Right forelimb (tissue), 1 donor: ENCODE measurements at regions not wholly inside any gene's neighbourhood (a gene's known extent, or its start where the extent isn't known, plus 50 kb on each side); places are given as distances from the start of the nearest gene placed in this dataset.
"Not testable (repeated sequence)": the region's sequence is repeated elsewhere in the genome, so short reads cannot be mapped to it uniquely, and the experiment has no call there.

ENCODE experiments used
- DNase-seq: peaks from one replicate; pipeline ENCODE4 v3.0.0-alpha.2; 2018

DNA sequence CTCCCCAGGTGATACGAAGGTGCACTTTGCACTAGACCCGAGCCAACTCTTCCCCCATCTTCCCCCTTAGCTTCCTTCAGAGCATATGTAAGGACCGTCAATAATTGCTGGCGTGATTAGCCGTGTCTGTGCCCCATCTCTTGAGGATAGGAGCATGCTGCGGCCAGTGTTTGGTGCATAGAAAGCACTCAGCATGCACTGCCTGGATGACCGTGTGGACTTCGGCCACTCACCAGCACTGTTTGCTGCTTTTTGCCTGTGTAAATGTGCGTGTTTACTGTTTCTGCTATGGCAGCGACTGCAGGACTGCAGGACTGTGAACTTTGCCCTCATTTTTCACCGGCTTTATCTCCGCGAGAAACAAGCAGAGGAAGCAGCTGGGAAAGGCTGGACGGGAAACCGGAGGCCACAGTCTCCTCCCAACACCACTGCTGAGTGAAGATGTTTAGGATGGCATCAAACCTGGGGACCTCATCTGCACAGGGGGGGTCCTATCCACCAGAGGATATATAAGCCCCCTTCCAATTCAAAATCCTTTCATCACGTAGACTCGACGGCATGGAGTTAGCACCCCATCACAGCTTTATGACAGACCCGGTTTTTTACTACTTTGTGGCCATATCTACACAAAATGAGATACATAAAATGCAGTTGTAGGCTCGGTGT lies 150.6 kb upstream of the AFDN start:
- DNase-seq: no peak

DNA sequence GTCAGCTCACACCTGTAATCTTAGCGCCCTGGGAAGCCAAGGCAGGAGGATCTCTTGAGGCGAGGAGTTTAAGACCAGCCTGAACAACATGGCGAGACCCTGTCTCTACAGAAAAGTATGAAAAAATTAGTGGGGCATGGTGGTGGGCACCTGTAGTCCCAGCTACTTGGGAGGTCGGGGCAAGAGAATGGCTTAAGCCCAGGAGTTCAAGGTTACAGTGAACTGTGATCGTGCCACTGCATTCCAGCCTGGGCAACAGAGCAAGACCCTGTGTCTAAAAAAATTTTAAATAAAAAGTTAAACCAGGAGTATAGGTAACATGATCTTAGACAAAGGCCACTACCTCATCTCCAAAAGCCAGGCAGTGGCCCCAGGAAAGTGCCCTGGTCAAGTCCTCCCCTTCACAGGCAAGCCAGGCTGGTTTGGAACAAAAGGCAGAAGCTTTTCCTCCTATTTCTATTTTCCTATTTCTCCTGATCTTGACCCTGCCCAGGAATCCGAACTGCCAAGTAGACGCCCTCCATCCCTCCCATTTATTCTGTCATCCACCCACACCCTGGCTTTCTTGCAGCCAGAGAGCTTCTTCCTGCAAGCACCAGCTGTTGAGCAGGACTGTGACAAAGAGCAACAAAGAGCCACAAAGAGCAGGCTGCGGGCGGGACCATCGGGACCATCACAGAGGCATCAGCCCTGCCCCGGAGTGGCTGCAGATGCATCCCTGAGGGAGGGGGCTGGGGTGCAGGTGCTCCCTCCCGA lies 149.9 kb upstream of the AFDN start:
- DNase-seq: no peak

DNA sequence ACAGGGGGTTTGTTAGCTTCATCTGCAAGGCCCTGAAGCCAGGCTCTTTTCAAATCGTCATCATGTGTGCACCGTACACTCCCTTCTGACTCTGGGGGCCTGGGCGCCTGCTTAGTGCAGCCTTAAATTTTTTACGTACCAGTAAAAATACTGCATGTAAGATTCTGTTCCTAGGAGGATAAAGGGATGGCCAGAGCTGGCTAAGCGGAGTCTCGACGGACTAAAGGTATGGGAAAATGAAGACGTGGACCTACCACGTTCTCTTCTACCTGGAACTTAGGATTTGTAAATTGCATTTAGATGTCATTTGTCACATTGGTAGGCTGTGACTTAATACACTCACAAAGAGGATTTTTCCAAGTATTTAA lies 149.3 kb upstream of the AFDN start:
- no peak for DNase-seq

- DNase-seq: peak; percentile 66
Measured at GRCh38 chr6:167678102-167679101, 148.3 kb upstream of the AFDN start.

DNA sequence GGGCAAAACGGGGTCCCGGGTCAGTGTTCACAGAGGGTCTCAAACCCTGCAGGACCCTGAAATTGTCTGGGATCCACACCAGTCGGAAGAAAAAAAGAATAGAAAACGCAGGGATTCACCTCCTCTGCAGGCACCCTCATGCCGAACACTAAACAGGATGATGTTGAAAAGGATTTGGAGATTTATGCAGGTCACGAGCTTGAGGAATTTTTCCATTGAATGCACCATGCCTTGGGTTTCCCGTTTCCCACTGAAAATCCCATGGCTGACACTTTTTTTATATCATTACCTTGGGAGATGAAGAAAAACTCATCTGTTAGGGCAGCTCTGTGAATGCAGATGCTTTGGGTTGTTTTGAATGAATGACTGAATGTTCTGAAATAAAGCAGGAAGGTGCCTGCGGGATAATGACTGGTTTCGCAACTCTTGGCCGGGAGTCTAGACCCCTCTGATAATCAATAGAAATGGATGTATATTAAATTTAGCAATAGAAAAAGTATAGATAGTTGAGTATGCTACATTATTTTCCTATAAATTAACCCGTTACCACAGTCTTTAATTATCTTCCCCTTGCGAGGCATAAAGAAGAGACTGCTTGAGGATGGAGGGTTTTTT lies 147.5 kb upstream of the AFDN start:
- no peak for DNase-seq

DNA sequence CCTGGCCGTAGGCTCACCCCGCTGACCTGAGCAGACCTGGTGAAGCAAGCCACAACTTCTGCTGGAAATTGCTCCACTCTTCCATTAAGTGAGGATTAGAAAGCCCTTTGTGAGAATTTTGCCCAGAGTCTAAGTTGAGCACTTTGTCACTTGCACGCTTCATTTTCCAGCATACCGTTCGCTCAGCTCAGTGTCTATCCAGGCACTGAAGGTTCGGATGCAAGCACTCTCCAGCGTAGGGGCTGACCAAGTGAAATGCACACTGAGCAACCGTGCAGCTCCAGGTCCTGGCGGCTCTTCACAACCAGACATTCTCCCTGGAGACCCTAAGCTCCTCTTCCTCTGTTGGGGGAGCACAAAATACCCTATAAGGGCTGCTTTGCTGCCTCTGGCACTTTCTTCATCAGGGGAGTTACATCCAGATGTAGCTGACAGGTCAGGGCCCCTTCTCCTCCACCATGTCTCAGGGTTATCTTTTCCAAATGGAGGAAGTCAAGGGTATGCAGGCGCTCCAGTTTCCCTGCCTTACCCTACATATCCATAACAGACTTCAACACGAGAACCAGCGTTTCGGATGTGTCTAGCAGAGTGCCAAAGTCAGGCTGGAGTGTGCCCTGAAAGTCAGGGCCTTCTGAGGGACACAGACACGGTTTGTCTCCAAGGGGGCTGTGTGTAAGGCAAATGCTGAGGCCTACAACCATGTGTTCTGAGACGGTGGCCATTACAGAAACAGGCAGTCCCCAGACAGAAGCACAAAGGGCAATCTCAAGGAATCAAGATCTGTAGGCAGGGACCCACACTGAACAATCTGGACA lies 146.7 kb upstream of the AFDN start:
- no peak for DNase-seq

GRCh38 chr6:167680605-167681149 lies 146.0 kb upstream of the AFDN start:
- DNase-seq: no peak

- no peak for DNase-seq
Measured at GRCh38 chr6:167682125-167682524, 144.6 kb upstream of the AFDN start.

DNA sequence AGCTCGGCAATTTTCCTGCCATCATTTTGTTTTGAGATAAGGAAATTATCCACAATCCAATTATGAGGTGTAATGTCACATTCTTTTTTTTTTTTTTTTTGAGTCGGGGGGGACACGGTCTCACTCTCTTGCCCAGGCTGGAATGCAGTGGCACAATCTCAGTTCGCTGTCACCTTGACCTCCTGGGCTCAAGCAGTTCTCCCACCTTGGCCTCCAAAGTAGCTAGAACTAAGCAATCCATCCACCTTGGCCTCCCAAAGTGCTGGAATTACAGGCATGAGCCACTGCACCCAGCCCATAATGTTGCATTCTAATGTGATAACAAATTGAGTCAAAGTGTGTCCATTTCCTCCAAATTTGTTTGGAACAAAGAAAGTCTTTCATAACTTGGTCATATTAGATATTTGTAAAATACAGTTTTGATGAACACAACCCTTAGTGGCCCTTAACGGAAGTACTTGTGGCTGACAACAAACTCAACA lies 144.1 kb upstream of the AFDN start:
- no peak for DNase-seq

DNA sequence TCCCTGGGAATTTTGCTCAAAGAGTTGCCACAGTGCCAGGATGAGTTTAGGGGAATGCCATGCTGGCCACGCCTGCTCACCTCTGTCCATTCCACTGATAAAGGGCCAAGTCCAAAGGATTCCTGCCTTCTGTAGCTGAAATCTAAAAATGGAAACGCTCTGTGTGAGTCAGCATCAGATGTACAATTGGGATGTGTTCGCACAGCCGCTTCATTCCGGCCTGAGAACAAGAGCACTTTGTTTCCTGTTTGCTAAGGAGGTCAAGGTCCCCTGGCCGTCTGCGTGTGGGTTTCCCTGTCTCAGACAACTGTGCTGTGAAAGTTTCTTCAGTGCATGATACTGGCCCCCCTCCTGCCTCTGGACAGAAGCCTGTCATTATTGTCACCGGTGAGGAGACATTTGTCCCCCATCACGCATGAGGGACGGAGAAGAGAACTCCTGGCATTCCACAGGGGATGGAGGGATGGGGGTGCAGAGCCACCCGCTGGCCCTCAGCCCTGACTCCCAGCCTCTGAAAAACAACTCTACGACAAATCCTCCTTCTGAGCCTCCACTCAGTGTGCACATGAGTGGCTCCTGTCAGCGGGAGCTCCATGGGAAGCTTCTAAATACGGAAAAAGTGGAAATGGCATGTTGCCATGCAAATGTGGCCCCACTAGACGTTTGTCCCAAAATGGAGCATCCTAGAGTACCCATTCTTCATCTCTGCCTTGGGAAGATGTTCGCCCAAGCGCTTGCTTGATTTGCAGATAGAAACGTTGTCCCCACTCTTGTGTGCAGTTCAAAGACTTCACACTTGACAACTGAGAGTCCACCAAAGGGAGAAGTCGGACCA lies 143.5 kb upstream of the AFDN start:
- DNase-seq: no peak

DNA sequence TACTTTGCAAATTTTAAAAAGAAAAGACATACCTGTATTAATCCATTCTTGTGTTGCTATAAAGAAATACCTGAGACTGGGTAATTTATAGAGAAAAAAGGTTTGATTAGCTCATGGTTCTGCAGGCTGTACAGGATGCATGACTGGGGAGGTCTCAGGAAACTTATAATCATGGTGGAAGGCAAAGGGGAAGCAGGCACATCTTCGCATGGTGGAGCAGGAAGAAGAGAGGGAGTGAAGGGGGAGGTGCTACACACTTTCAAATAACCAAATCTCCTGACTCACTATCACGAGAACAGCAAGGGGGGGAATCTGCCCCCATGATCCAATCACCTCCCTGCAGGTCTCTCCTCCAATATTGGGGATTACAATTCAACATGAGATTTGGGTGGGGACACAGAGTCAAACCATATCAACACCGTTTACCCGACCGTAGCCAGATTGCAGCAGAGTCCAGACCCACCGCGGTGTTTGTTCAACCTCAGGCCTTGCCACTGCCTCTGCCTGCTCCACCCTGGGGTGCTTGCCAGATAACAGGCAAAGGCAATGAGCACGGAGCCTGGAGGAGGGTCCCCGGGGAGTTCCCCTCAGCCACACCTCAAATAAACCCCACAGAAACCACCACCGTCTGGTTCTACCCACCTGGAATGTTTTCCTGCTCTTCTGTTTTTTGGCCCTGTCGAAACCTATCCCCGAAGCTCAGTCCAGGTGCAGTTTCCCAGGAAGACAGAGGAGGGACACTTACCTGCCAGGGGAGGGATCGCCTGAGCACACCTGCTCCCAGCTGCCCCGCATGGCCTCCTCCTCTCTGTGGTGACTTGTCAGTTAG lies 142.2 kb upstream of the AFDN start:
- DNase-seq: no peak

GRCh38 chr6:167685654-167686053 lies 141.1 kb upstream of the AFDN start:
- DNase-seq: no peak

DNA sequence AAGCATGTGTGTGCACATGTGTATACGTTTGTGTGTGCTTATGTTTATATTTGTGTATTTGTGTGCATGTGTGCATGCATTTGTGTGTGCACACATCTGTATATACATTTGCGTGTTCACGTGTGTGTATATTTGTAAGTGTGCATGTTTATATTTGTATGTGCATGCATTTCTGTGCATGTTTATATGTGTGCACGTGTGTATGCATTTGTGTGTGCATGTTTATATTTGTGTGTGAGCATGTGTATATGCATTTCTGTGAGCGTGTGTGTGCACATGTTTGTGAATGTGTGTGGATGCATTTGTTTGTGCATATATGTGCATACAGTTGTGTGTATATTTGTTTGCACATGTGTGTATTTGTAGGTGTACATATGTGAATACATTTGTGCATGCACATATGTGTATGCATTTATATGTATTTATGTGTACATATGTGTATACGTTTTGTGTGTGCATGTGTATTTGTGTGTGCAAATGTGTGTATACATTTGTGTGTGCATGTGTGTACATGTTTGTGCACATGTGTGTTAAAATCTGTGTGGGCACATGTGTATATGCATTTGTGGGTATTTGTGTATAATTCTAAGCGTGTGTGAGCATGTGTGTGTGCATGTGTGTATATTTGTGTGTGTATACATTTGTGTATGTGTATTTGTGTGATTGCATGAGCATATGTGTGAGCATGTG lies 140.4 kb upstream of the AFDN start:
- DNase-seq: no peak

DNA sequence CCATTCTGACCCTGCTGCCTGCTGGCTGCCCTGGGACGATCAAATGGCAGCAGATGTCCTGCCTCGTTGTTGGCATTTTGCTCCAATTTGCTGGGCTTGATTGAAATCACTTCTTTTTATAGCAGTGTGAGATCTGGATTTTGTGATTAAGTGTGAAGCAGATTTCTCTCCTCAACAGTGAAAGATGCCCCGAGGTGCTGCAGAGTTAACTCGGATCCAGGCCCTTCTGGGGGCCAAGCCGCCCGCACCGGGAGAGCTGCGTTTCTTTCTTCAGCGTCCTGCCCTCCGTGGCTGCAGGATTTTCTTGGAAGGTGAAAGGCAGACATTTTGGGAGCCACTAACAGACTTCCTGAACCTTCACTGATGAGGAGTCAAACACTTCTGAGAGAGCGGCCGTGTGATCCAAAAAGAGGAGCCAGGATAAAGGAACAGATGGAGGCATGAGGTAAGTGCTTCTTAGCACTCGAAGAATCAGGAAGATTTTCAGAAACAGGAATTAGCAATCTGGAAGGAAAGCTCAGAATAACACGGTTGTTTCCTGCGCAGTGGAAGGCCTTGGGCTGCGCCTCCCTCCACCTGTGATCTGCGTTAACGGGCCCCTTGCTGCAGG lies 139.5 kb upstream of the AFDN start:
- no peak for DNase-seq

DNA sequence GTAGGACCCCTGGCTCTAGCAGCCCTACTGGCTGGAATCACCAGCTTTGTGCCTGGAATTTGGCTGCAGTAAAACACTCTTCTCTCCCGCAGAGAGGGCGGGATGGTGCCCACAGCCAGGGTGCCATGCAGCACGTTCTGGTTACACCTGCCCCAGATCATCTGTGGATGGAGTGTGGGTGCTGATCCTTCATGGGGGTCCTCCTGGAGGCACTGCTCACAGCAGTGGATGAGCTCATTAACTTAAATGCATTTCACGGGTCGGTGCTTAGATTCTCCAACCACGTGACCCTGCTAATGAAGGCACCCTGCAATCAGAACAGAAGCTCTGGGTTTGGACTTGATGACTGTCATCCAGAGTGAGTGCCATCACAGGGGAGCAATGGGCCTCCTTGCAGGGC lies 138.6 kb upstream of the AFDN start:
- DNase-seq: no peak

DNA sequence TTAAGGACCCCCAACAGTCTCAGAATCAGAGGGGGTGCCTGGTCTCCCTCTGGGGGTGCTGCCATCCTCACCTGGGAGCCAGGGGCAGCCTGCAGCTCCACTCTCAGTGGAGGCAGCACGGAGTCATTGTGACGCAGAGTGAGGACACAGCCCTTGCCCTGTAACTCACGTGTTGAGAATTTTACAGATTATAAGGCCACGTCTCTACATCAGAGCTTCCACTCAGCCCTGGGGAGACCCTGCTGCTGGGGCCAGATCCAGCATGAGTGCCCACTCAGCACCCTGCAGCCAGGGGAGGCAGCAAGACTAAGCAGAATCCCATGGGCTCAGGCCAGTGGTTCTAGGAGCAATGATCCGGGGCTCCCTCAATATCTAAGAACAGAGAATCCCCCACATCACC lies 137.4 kb upstream of the AFDN start:
- no peak for DNase-seq

- DNase-seq: no peak
Measured at GRCh38 chr6:167689751-167690150, 137.0 kb upstream of the AFDN start.

GRCh38 chr6:167690167-167690922 lies 136.4 kb upstream of the AFDN start:
- not testable (repeated sequence) for DNase-seq
